GM12878 (cell line): ENCODE measurements at regions not wholly inside any gene's neighbourhood (a gene's known extent, or its start where the extent isn't known, plus 50 kb on each side); places are given as distances from the start of the nearest gene placed in this dataset.

Experiments
- EZH2 ChIP-seq: IDR thresholded peaks from 2 replicates; pipeline ENCODE4 v1.6.1; 2012; ENCODE audit warnings: low read depth, mild to moderate bottlenecking, control low read depth, inconsistent platforms, low read length, borderline replicate concordance; ENCODE audit not compliant: control insufficient read depth
- IRF5 ChIP-seq: fragments of 450-650 bp; IDR thresholded peaks from 2 replicates; pipeline ENCODE4 v1.6.1; 2017; ENCODE audit warnings: borderline replicate concordance
- POLR2A ChIP-seq: IDR thresholded peaks from 2 replicates; pipeline ENCODE4 v1.6.1; 2011; ENCODE audit warnings: low read depth, mild to moderate bottlenecking, low read length
- RAD51 ChIP-seq: fragments of 450-650 bp; IDR thresholded peaks from 2 replicates; pipeline ENCODE4 v1.6.1; 2016; ENCODE audit warnings: moderate library complexity, mild to moderate bottlenecking, inconsistent platforms
- RFX5 ChIP-seq: IDR thresholded peaks from 2 replicates; pipeline ENCODE4 v1.6.1; 2011; ENCODE audit warnings: low read depth, low read length, improper control_type of control experiment

- TF ChIP-seq RFX5 = no peak
- TF ChIP-seq POLR2A = no peak
- no peak for TF ChIP-seq EZH2
- no peak for TF ChIP-seq RAD51
- TF ChIP-seq IRF5 = no peak
Measured at GRCh38 chr1:34371829-34372532, 195.3 kb downstream of the C1orf94 start.
